SK-N-SH treated with all-trans-retinoic acid at 6 μM for 48 hours (cell line): ENCODE measurements at regions not wholly inside any gene's neighbourhood (a gene's known extent, or its start where the extent isn't known, plus 50 kb on each side); places are given as distances from the start of the nearest gene placed in this dataset.

ENCODE experiments used
- ATAC-seq: fragments of 200-7000 bp; cut with Tn5 transposase; 3 replicates; pipeline ENCODE4 v1.9.1; 2020; ENCODE audit warnings: mild to moderate bottlenecking, moderate library complexity
- ARNTL ChIP-seq: fragments of 450-650 bp; formaldehyde crosslinking; IDR thresholded peaks from 2 replicates; pipeline ENCODE4 v1.5.0; 2020; ENCODE audit warnings: low read depth, mild to moderate bottlenecking, moderate library complexity, borderline replicate concordance
- BACH2 ChIP-seq: fragments of 250-450 bp; sonication (Bioruptor Pico); IDR thresholded peaks from 2 replicates; pipeline ENCODE4 v1.9.0; 2021; ENCODE audit warnings: mild to moderate bottlenecking, borderline replicate concordance
- CSDC2 ChIP-seq: fragments of 250-450 bp; sonication (Bioruptor Pico); IDR thresholded peaks from 2 replicates; pipeline ENCODE4 v1.5.0; 2020; ENCODE audit warnings: mild to moderate bottlenecking, moderate library complexity
- GLIS3 ChIP-seq: fragments of 250-450 bp; sonication (Bioruptor Pico); IDR thresholded peaks from 2 replicates; pipeline ENCODE4 v1.5.0; 2020; ENCODE audit warnings: mild to moderate bottlenecking, moderate library complexity
- ISL1 ChIP-seq: fragments of 250-450 bp; sonication (Bioruptor Pico); IDR thresholded peaks from 2 replicates; pipeline ENCODE4 v2.1.2; 2022; ENCODE audit warnings: mild to moderate bottlenecking, moderate library complexity
- OSR1 ChIP-seq: fragments of 250-450 bp; sonication (Bioruptor Pico); IDR thresholded peaks from 2 replicates; pipeline ENCODE4 v1.8.0; 2022; ENCODE audit warnings: moderate library complexity, mild to moderate bottlenecking, inconsistent platforms
- PATZ1 ChIP-seq: fragments of 250-450 bp; sonication (Bioruptor Pico); IDR thresholded peaks from 2 replicates; pipeline ENCODE4 v1.8.0; 2020; ENCODE audit warnings: mild to moderate bottlenecking, moderate library complexity, borderline replicate concordance
- PPARA ChIP-seq: fragments of 250-450 bp; sonication (Bioruptor Pico); IDR thresholded peaks from 2 replicates; pipeline ENCODE4 v1.5.0; 2020; ENCODE audit warnings: mild to moderate bottlenecking, borderline replicate concordance
- RARB ChIP-seq: fragments of 250-450 bp; sonication (Bioruptor Pico); IDR thresholded peaks from 2 replicates; pipeline ENCODE4 v1.8.0; 2021; ENCODE audit warnings: mild to moderate bottlenecking, moderate library complexity
- SNAI2 ChIP-seq: fragments of 250-450 bp; sonication (Bioruptor Pico); IDR thresholded peaks from 2 replicates; pipeline ENCODE4 v1.5.0; 2020; ENCODE audit warnings: mild to moderate bottlenecking, moderate library complexity
- TCF4 ChIP-seq: fragments of 250-450 bp; sonication (Bioruptor Pico); IDR thresholded peaks from 2 replicates; pipeline ENCODE4 v1.8.0; 2021; ENCODE audit warnings: mild to moderate bottlenecking, moderate library complexity, borderline replicate concordance
- TOX ChIP-seq: fragments of 250-450 bp; sonication (Bioruptor Pico); IDR thresholded peaks from 2 replicates; pipeline ENCODE4 v1.8.0; 2021; ENCODE audit warnings: mild to moderate bottlenecking, moderate library complexity, borderline replicate concordance
- TSHZ2 ChIP-seq: fragments of 250-450 bp; sonication (Bioruptor Pico); IDR thresholded peaks from 2 replicates; pipeline ENCODE4 v1.5.0; 2020; ENCODE audit warnings: mild to moderate bottlenecking, moderate library complexity
- ZC3H10 ChIP-seq: fragments of 250-450 bp; sonication (Bioruptor Pico); IDR thresholded peaks from 2 replicates; pipeline ENCODE4 v1.5.1; 2021; ENCODE audit warnings: mild to moderate bottlenecking, moderate library complexity
- ZFP3 ChIP-seq: fragments of 250-450 bp; sonication (Bioruptor Pico); IDR thresholded peaks from 2 replicates; pipeline ENCODE4 v1.5.0; 2020; ENCODE audit warnings: mild to moderate bottlenecking, moderate library complexity
- ZFP30 ChIP-seq: fragments of 450-650 bp; formaldehyde crosslinking; IDR thresholded peaks from 2 replicates; pipeline ENCODE4 v1.5.0; 2022; ENCODE audit warnings: mild to moderate bottlenecking, moderate library complexity
- ZNF565 ChIP-seq: fragments of 450-650 bp; formaldehyde crosslinking; conservative IDR thresholded peaks from 2 replicates; pipeline ENCODE4 v1.5.0; 2020; ENCODE audit warnings: low read depth, mild to moderate bottlenecking, moderate library complexity
- ZNF70 ChIP-seq: fragments of 450-650 bp; formaldehyde crosslinking; IDR thresholded peaks from 2 replicates; pipeline ENCODE4 v1.5.0; 2020; ENCODE audit warnings: mild to moderate bottlenecking, moderate library complexity
- ZNF8 ChIP-seq: fragments of 450-650 bp; formaldehyde crosslinking; IDR thresholded peaks from 2 replicates; pipeline ENCODE4 v1.5.0; 2020; ENCODE audit warnings: mild to moderate bottlenecking, moderate library complexity
- TF ChIP-seq, protein P1 (sequence below): fragments of 250-450 bp; sonication (Bioruptor Pico); IDR thresholded peaks from 2 replicates; pipeline ENCODE4 v1.5.1; 2020; ENCODE audit warnings: low read depth, mild to moderate bottlenecking, moderate library complexity
- TF ChIP-seq, protein P2 (sequence below): fragments of 250-450 bp; sonication (Bioruptor Pico); IDR thresholded peaks from 2 replicates; pipeline ENCODE4 v1.5.1; 2021; ENCODE audit warnings: mild to moderate bottlenecking, moderate library complexity
- TF ChIP-seq, protein P3 (sequence below): fragments of 250-450 bp; sonication (Bioruptor Pico); IDR thresholded peaks from 2 replicates; pipeline ENCODE4 v1.8.0; 2021; ENCODE audit warnings: low read depth, mild to moderate bottlenecking, moderate library complexity, borderline replicate concordance

DNA sequence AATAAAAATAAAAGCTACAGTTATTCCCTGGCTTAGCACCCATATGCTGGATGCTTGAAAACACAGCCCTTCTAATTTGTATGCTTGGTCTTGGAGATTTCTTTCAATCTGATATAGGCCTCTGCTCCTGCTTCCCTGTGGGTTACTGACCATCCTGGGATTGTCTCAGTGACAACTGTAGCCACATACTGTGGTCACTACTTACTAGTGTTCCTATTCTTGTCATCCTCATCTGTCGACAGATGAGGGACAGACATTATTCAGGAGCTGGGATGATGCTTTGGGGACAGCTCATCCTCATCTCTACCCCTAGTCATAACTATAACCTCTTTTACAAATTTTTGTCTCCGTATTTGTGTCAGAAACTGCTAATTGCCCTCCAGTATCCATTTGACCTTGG, 388.9 kb upstream of the MAP3K7 start:
- TF ChIP-seq, protein P1, sequence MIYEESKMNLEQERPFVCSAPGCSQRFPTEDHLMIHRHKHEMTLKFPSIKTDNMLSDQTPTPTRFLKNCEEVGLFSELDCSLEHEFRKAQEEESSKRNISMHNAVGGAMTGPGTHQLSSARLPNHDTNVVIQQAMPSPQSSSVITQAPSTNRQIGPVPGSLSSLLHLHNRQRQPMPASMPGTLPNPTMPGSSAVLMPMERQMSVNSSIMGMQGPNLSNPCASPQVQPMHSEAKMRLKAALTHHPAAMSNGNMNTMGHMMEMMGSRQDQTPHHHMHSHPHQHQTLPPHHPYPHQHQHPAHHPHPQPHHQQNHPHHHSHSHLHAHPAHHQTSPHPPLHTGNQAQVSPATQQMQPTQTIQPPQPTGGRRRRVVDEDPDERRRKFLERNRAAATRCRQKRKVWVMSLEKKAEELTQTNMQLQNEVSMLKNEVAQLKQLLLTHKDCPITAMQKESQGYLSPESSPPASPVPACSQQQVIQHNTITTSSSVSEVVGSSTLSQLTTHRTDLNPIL (CRISPR knock-in tag): no peak
- no peak for TF ChIP-seq TOX
- no peak for TF ChIP-seq ZNF565
- no peak for TF ChIP-seq ZC3H10 (CRISPR knock-in tag)
- TF ChIP-seq PATZ1: no peak
- TF ChIP-seq ZFP30: no peak
- no peak for TF ChIP-seq SNAI2 (CRISPR knock-in tag)
- TF ChIP-seq ISL1 (CRISPR knock-in tag): no peak
- TF ChIP-seq OSR1 (CRISPR knock-in tag): no peak
- no peak for TF ChIP-seq CSDC2 (CRISPR knock-in tag)
- no peak for TF ChIP-seq BACH2 (CRISPR knock-in tag)
- no peak for TF ChIP-seq TCF4 (CRISPR knock-in tag)
- TF ChIP-seq ZNF70: no peak
- TF ChIP-seq ARNTL (CRISPR knock-in tag): no peak
- no peak for TF ChIP-seq ZFP3
- TF ChIP-seq TSHZ2 (CRISPR knock-in tag): no peak
- TF ChIP-seq ZNF8 (CRISPR knock-in tag): no peak
- TF ChIP-seq PPARA (CRISPR knock-in tag): no peak
- no peak for ATAC-seq

GRCh38 chr6:90973188-90973587, 386.3 kb upstream of the MAP3K7 start:
- TF ChIP-seq ARNTL (CRISPR knock-in tag): no peak
- TF ChIP-seq, protein P2, sequence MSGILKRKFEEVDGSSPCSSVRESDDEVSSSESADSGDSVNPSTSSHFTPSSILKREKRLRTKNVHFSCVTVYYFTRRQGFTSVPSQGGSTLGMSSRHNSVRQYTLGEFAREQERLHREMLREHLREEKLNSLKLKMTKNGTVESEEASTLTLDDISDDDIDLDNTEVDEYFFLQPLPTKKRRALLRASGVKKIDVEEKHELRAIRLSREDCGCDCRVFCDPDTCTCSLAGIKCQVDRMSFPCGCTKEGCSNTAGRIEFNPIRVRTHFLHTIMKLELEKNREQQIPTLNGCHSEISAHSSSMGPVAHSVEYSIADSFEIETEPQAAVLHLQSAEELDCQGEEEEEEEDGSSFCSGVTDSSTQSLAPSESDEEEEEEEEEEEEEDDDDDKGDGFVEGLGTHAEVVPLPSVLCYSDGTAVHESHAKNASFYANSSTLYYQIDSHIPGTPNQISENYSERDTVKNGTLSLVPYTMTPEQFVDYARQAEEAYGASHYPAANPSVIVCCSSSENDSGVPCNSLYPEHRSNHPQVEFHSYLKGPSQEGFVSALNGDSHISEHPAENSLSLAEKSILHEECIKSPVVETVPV: no peak
- TF ChIP-seq TOX: no peak
- no peak for TF ChIP-seq CSDC2 (CRISPR knock-in tag)
- no peak for TF ChIP-seq TSHZ2 (CRISPR knock-in tag)
- TF ChIP-seq RARB (CRISPR knock-in tag): no peak
- TF ChIP-seq PATZ1: no peak
- TF ChIP-seq ZC3H10 (CRISPR knock-in tag): no peak
- TF ChIP-seq, protein P3, sequence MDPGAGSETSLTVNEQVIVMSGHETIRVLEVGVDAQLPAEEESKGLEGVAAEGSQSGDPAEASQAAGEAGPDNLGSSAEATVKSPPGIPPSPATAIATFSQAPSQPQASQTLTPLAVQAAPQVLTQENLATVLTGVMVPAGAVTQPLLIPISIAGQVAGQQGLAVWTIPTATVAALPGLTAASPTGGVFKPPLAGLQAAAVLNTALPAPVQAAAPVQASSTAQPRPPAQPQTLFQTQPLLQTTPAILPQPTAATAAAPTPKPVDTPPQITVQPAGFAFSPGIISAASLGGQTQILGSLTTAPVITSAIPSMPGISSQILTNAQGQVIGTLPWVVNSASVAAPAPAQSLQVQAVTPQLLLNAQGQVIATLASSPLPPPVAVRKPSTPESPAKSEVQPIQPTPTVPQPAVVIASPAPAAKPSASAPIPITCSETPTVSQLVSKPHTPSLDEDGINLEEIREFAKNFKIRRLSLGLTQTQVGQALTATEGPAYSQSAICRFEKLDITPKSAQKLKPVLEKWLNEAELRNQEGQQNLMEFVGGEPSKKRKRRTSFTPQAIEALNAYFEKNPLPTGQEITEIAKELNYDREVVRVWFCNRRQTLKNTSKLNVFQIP (CRISPR knock-in tag): no peak
- TF ChIP-seq PPARA (CRISPR knock-in tag): no peak
- TF ChIP-seq ZNF70: no peak
- TF ChIP-seq OSR1 (CRISPR knock-in tag): no peak
- TF ChIP-seq GLIS3 (CRISPR knock-in tag): no peak
- TF ChIP-seq SNAI2 (CRISPR knock-in tag): no peak
- no peak for TF ChIP-seq ZFP3
- TF ChIP-seq ISL1 (CRISPR knock-in tag): no peak
- TF ChIP-seq TCF4 (CRISPR knock-in tag): no peak
- TF ChIP-seq, protein P1 (CRISPR knock-in tag): no peak
- no peak for TF ChIP-seq ZNF8 (CRISPR knock-in tag)
- ATAC-seq: no peak
